ENCODE measurements at regions not wholly inside any gene's neighbourhood (a gene's known extent, or its start where the extent isn't known, plus 50 kb on each side); places are given as distances from the start of the nearest gene placed in this dataset.
A peak's percentile ranks its signal among the peaks of the same experiment; 100 is the strongest.

DNA sequence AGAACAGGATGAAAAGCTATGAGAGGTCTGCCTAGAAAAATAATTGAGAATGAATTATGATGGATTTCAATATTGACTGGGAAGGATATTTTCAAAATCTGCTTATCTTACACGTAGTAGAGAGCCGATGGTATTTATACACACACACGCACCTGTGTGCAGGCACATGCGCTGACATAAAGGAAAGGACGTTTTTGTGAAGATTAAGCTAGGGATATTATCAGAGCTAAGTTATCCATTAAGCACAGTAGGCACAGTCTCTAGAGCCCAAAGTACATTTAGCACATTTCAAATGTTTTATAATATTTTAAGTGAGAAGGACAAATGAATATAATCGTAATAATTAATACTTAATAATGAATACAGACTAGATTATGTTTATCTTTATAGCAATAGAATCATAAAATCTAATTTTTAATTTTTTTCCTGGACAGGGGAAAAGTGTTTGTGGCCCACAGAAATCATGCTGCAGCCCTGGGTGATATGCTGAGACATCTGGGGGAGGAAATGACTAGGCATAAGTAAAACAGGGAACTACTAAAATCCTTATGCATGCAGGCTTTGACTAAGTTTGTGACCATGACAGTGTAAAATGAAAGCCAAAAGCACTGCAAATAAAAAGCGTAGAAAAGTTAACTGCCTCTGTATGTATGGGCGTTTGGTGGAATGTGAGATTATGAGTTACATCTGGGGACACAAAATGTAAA is 146.1 kb downstream of the KITLG start:
- Histone ChIP-seq H2AFZ (ENCODE audit: control insufficient read depth, low read depth, low read length) (peak overlapping the region; percentile 59), H4K20me1 (ENCODE audit: control insufficient read depth, insufficient read depth) (no peaks in the 10 kb centered on the region), H3K9ac (ENCODE audit: control insufficient read depth, insufficient read depth, low read length) (no peak overlapping the region), H3K27me3 (replicated peaks in 1 of 2; ENCODE audit: control insufficient read depth in 2 of 2, insufficient read depth in 2 of 2, low read length in 1 of 2) (no peaks in the 10 kb centered on the region), H3K36me3 (ENCODE audit: control insufficient read depth in 2 of 2, insufficient read depth in 2 of 2, low read length in 1 of 2) (no peaks in the 10 kb centered on the region), H3K4me1 (ENCODE audit: control insufficient read depth, insufficient read depth, low read length) (0 out of 2 replicates have a peak, but pooled peaks cover 5% of the 10 kb centered on the region), H3K4me3 (no peak overlapping the region), H3K27ac (ENCODE audit: control insufficient read depth, insufficient read depth) (no peak overlapping the region), H3K9me3 (replicated peaks; ENCODE audit: control insufficient read depth, insufficient read depth, low read length) (no peaks in the 10 kb centered on the region; the same call in 2 of the 3 replicates), H3K4me2 (ENCODE audit: control insufficient read depth, insufficient read depth) (peak overlapping the region; percentile 2; the same call in 1 of the 2 replicates), H3K79me2 (ENCODE audit: control insufficient read depth, insufficient read depth, low read length) (no peaks in the 10 kb centered on the region)
- in situ Hi-C loops (cut with MboI) (no loop called here), intact Hi-C loops (cut with micrococcal nuclease; ENCODE audit: unreplicated experiment) (no loop called here)
- ChIA-PET POLR2A (interaction anchor here (1.5 kb wide), 1 partner anchor 46 kb away, joined by 4 read pairs; no protein-coding TSS in a partner anchor), CTCF (interaction anchor here (0.8 to 2.1 kb wide), 3 partner anchors 13 to 125 kb away, joined by 3 to 5 read pairs (median 3); no protein-coding TSS in a partner anchor), RAD21 (ENCODE audit: unreplicated experiment) (interaction anchor here (2.0 kb wide), 1 partner anchor 134 kb away, joined by 10 read pairs; no protein-coding TSS in a partner anchor), SMC1A (ENCODE audit: uncharacterized antibody, unreplicated experiment) (interaction anchor here (0.7 to 1.5 kb wide), 5 partner anchors 23 to 135 kb away, joined by 3 to 6 read pairs (median 4); no protein-coding TSS in a partner anchor)
- ATAC-seq (peak; percentile 83), FAIRE-seq (no peak), DNase-seq (ENCODE audit: low read depth, low spot score) (peak; percentile 28)
- BruUV-seq (replicated peaks), result no TSS peak
- 21% methylated on average over 8 of the region's 8 CpGs for whole genome bisulfite sequencing (ENCODE audit: insufficient coverage, insufficient replicate concordance, low lambda C conversion rate, missing lambda C conversion rate)
- no peak for TF ChIP-seq GATAD2B (conservative IDR thresholded peaks at IDR 0.05; ENCODE audit: low read depth)
- TF ChIP-seq, protein P1, sequence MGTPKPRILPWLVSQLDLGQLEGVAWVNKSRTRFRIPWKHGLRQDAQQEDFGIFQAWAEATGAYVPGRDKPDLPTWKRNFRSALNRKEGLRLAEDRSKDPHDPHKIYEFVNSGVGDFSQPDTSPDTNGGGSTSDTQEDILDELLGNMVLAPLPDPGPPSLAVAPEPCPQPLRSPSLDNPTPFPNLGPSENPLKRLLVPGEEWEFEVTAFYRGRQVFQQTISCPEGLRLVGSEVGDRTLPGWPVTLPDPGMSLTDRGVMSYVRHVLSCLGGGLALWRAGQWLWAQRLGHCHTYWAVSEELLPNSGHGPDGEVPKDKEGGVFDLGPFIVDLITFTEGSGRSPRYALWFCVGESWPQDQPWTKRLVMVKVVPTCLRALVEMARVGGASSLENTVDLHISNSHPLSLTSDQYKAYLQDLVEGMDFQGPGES (IDR thresholded peaks at IDR 0.05), result no peak
- TF ChIP-seq BCL11A (IDR thresholded peaks at IDR 0.05; ENCODE audit: low read depth, low read length), result 0 out of 2 replicates have a peak, but pooled peaks have one; percentile 28
- TF ChIP-seq JUND (IDR thresholded peaks at IDR 0.05; ENCODE audit: low read depth, low read length), result no peak
- no peak for TF ChIP-seq RAD51 (IDR thresholded peaks at IDR 0.05)
- TF ChIP-seq SPI1 (IDR thresholded peaks at IDR 0.05; ENCODE audit: borderline replicate concordance, insufficient read depth, low read depth, low read length), result no peak
- no peak for TF ChIP-seq BMI1 (IDR thresholded peaks at IDR 0.05; ENCODE audit: borderline replicate concordance)
- TF ChIP-seq SMAD1 (IDR thresholded peaks at IDR 0.05; ENCODE audit: low read depth, partially characterized antibody), result no peak
- peak; percentile 81 for TF ChIP-seq JUNB (IDR thresholded peaks at IDR 0.05)
- TF ChIP-seq, protein P2, sequence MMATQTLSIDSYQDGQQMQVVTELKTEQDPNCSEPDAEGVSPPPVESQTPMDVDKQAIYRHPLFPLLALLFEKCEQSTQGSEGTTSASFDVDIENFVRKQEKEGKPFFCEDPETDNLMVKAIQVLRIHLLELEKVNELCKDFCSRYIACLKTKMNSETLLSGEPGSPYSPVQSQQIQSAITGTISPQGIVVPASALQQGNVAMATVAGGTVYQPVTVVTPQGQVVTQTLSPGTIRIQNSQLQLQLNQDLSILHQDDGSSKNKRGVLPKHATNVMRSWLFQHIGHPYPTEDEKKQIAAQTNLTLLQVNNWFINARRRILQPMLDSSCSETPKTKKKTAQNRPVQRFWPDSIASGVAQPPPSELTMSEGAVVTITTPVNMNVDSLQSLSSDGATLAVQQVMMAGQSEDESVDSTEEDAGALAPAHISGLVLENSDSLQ (IDR thresholded peaks at IDR 0.05), result no peak
- TF ChIP-seq BHLHE40 (IDR thresholded peaks at IDR 0.05; ENCODE audit: borderline replicate concordance in 1 of 2, low read depth in 2 of 2, low read length in 1 of 2), result no peak
- peak; percentile 23; the same call in 1 of the 2 replicates for TF ChIP-seq RUNX3 (IDR thresholded peaks at IDR 0.05; ENCODE audit: low read length)
- TF ChIP-seq NFIC (IDR thresholded peaks at IDR 0.05; ENCODE audit: low read depth, low read length), result peak; percentile 32; the same call in 1 of the 2 replicates
- 0 out of 2 replicates have a peak, but pooled peaks have one; percentile 30 for TF ChIP-seq CBX5 (IDR thresholded peaks at IDR 0.05; ENCODE audit: low read depth)
- 0 out of 2 replicates have a peak, but pooled peaks have one; percentile 23 for TF ChIP-seq EED (IDR thresholded peaks at IDR 0.05; ENCODE audit: low read depth)
- TF ChIP-seq ATF7 (IDR thresholded peaks at IDR 0.05; ENCODE audit: low read depth), result no peak
- no peak for TF ChIP-seq MXI1 (IDR thresholded peaks at IDR 0.05; ENCODE audit: low read depth, low read length)
- peak; percentile 17; the same call in 1 of the 2 replicates for TF ChIP-seq CREM (IDR thresholded peaks at IDR 0.05; ENCODE audit: low read depth)
- no peak for TF ChIP-seq WRNIP1 (IDR thresholded peaks at IDR 0.05; ENCODE audit: borderline replicate concordance, low read depth, low read length)
- 0 out of 2 replicates have a peak, but pooled peaks have one; percentile 22 for TF ChIP-seq IRF4 (IDR thresholded peaks at IDR 0.05; ENCODE audit: low read depth, low read length)
- peak; percentile 64; the same call in 1 of the 3 replicates for TF ChIP-seq POU2F2 (IDR thresholded peaks at IDR 0.05; ENCODE audit: borderline replicate concordance, low read depth, low read length)
- TF ChIP-seq MEF2B (IDR thresholded peaks at IDR 0.05; ENCODE audit: partially characterized antibody, poor library complexity, severe bottlenecking), result no peak
- no peak for TF ChIP-seq SIN3A (IDR thresholded peaks at IDR 0.05; ENCODE audit: low read depth, low read length)
- peak; percentile 51; the same call in 1 of the 2 replicates for TF ChIP-seq BACH1 (IDR thresholded peaks at IDR 0.05; ENCODE audit: borderline replicate concordance)
